ENCODE measurements at regions not wholly inside any gene's neighbourhood (a gene's known extent, or its start where the extent isn't known, plus 50 kb on each side); places are given as distances from the start of the nearest gene placed in this dataset.

DNA sequence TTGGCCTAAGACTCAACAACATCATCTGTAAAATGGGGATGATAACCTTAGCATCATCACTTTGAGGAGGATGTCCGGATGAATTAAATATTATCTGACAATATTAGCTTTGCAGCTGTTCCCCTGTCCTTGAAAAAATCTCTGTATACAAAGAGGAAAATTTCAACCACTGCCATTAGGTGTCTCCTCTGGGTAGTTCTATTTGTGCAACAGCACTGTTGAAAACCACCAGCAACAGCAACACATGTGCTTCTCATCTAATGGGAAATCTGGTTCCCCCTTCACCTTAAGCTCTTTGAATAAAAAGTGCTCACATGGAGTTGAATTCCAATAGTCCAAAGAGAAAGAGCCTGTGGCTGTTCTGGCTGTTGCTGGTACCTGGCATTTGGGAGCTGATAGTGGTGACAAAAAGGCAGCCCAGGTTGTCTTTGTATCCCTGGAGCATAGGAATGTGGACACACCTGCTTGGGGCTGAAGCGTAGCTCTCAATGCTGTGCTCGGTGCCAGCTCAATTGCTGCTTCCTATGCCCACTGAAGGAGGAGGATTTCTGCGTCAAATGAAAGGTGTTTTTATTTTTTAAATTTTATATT lies 322.1 kb upstream of the MSX2 start:
- Histone ChIP-seq H3K9ac (replicated peaks in 1 of 4; ENCODE audit: extremely low read depth in 1 of 4, low read depth in 3 of 4, low read length in 3 of 4) (no peak overlapping the region; a peak in 1 of 7 replicates), H4K8ac (ENCODE audit: extremely low read depth, insufficient read depth, low read length) (no peak overlapping the region), H4K91ac (replicated peaks; ENCODE audit: insufficient read length, low read length) (no peak overlapping the region), H3K14ac (ENCODE audit: insufficient read length) (no peak overlapping the region), H2BK5ac (ENCODE audit: low read depth, low read length) (no peak overlapping the region), H3K4me3 (ENCODE audit: extremely low read depth in 1 of 4, insufficient read depth in 2 of 4, low read depth in 3 of 4, low read length in 4 of 4) (no peak overlapping the region), H2BK120ac (replicated peaks; ENCODE audit: low read depth, low read length) (no peak overlapping the region), H2AK5ac (ENCODE audit: low read depth, low read length) (no peak overlapping the region), H3K23me2 (ENCODE audit: low read depth, low read length) (no peaks in the 10 kb centered on the region), H3K36me3 (ENCODE audit: control insufficient read depth in 2 of 4, insufficient read depth in 4 of 4, low read length in 3 of 4) (no peaks in the 10 kb centered on the region), H2BK12ac (ENCODE audit: low read depth, low read length) (no peak overlapping the region), H4K5ac (ENCODE audit: insufficient read length, low read depth, low read length) (no peak overlapping the region), H4K20me1 (replicated peaks in 1 of 2; ENCODE audit: control insufficient read depth in 1 of 2, insufficient read depth in 2 of 2, low read length in 2 of 2) (no peaks in the 10 kb centered on the region), H3K56ac (replicated peaks; ENCODE audit: insufficient read length, low read depth, low read length) (no peak overlapping the region), H3K4ac (replicated peaks; ENCODE audit: insufficient read length, low read depth, low read length) (no peak overlapping the region), H2BK20ac (ENCODE audit: low read length) (no peak overlapping the region), H3K4me1 (replicated peaks in 1 of 4; ENCODE audit: control insufficient read depth in 3 of 4, insufficient read depth in 4 of 4, low read length in 3 of 4) (peaks cover 0 to 2% (median 0%) of the 10 kb centered on the region in 4 experiments; a peak in 1 of 7 replicates), H3K23ac (ENCODE audit: insufficient read length) (no peak overlapping the region), H3K27ac (ENCODE audit: low read depth, low read length) (no peak overlapping the region), H3K4me2 (ENCODE audit: insufficient read depth in 1 of 2, low read depth in 2 of 2, low read length in 2 of 2) (no peak overlapping the region), H3K18ac (ENCODE audit: extremely low read depth, low read length) (no peak overlapping the region), H3K79me2 (ENCODE audit: control insufficient read depth in 1 of 2, insufficient read depth in 2 of 2, low read length in 2 of 2) (no peaks in the 10 kb centered on the region), H3K27me3 (replicated peaks in 1 of 4; ENCODE audit: control insufficient read depth in 3 of 4, extremely low read depth in 1 of 4, insufficient read depth in 3 of 4, low read length in 3 of 4) (no peaks in the 10 kb centered on the region), H2AFZ (ENCODE audit: low read length) (0 out of 2 replicates have a peak overlapping the region, but pooled peaks have one; percentile 90), H2BK15ac (ENCODE audit: low read length) (no peak overlapping the region), H3K9me3 (ENCODE audit: insufficient read depth in 2 of 2, low read depth in 1 of 2, low read length in 1 of 2) (no peaks in the 10 kb centered on the region), H3K79me1 (ENCODE audit: low read depth, low read length) (no peaks in the 10 kb centered on the region)
- ChIA-PET CTCF (ENCODE audit: partially characterized antibody) (interaction anchor here (0.6 to 4.0 kb wide), 15 partner anchors 11 to 1045 kb away, joined by 3 to 21 read pairs (median 4); no protein-coding TSS in a partner anchor), POLR2A (ENCODE audit: partially characterized antibody) (no interaction called here)
- 0 out of 4 replicates have a peak, but pooled peaks have one; percentile 14 to 22 for TF ChIP-seq RAD21 (IDR thresholded peaks at IDR 0.05 in 1 of 2, conservative IDR thresholded peaks at IDR 0.05 in 1 of 2; ENCODE audit: low read depth in 2 of 2, low read length in 2 of 2)
- TF ChIP-seq, protein P1, sequence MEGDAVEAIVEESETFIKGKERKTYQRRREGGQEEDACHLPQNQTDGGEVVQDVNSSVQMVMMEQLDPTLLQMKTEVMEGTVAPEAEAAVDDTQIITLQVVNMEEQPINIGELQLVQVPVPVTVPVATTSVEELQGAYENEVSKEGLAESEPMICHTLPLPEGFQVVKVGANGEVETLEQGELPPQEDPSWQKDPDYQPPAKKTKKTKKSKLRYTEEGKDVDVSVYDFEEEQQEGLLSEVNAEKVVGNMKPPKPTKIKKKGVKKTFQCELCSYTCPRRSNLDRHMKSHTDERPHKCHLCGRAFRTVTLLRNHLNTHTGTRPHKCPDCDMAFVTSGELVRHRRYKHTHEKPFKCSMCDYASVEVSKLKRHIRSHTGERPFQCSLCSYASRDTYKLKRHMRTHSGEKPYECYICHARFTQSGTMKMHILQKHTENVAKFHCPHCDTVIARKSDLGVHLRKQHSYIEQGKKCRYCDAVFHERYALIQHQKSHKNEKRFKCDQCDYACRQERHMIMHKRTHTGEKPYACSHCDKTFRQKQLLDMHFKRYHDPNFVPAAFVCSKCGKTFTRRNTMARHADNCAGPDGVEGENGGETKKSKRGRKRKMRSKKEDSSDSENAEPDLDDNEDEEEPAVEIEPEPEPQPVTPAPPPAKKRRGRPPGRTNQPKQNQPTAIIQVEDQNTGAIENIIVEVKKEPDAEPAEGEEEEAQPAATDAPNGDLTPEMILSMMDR (IDR thresholded peaks at IDR 0.05; ENCODE audit: control extremely low read depth in 1 of 3, insufficient read depth in 1 of 3, low read depth in 1 of 3, low read length in 3 of 3): peak in 1 of 3 experiments; percentile 15; a peak in 1 of 4 replicates
- TF ChIP-seq TBP (IDR thresholded peaks at IDR 0.05; ENCODE audit: low read depth, low read length): no peak
- no peak for TF ChIP-seq TCF12 (IDR thresholded peaks at IDR 0.05; ENCODE audit: low read depth, low read length)
- TF ChIP-seq TEAD4 (IDR thresholded peaks at IDR 0.05; ENCODE audit: low read depth, low read length): no peak
- WGBS, 2 experiments (ENCODE audit: extremely low coverage in 1 of 2, insufficient coverage in 1 of 2, insufficient read length in 1 of 2, insufficient replicate concordance in 2 of 2, low coverage in 1 of 2, low lambda C conversion rate in 2 of 2, missing lambda C conversion rate in 1 of 2): 90% methylated on average over 4 of the region's 4 CpGs; no CpG with 5 or more reads in 1 of the 2 experiments
- no peak for FAIRE-seq
- DNase-seq (ENCODE audit: low read depth in 1 of 2, low spot score in 2 of 2): peak in 1 of 2 experiments; percentile 30
